Parathyroid adenoma (tissue), 2 donors: ENCODE measurements at regions not wholly inside any gene's neighbourhood (a gene's known extent, or its start where the extent isn't known, plus 50 kb on each side); places are given as distances from the start of the nearest gene placed in this dataset.
"Not testable (repeated sequence)": the region's sequence is repeated elsewhere in the genome, so short reads cannot be mapped to it uniquely, and the experiment has no call there.

ENCODE experiments used
- H2AFZ ChIP-seq: fragments of 300-600 bp; sonication (generic); one replicate; pipeline ENCODE4 v1.7.0; 2017; ENCODE audit warnings: antibody characterized with exemption, mild to moderate bottlenecking
- H3K27ac ChIP-seq: fragments of 300-600 bp; sonication (generic); one replicate; pipeline ENCODE4 v1.7.0; 2017
- H3K27me3 ChIP-seq: fragments of 300-600 bp; sonication (generic); one replicate; pipeline ENCODE4 v1.7.0; 2017; ENCODE audit warnings: low read length; ENCODE audit not compliant: control insufficient read depth, insufficient read depth
- H3K36me3 ChIP-seq: fragments of 300-600 bp; sonication (generic); one replicate; pipeline ENCODE4 v1.7.0; 2017; ENCODE audit warnings: low read length; ENCODE audit not compliant: control insufficient read depth, insufficient read depth
- H3K4me1 ChIP-seq: fragments of 300-600 bp; sonication (generic); one replicate; pipeline ENCODE4 v1.7.0; 2017; ENCODE audit warnings: control low read depth
- H3K4me2 ChIP-seq: fragments of 300-600 bp; sonication (generic); one replicate; pipeline ENCODE4 v1.7.0; 2017; ENCODE audit warnings: low read length
- H3K4me3 ChIP-seq: fragments of 300-600 bp; sonication (generic); one replicate; pipeline ENCODE4 v1.7.0; 2017; ENCODE audit warnings: low read depth, low read length
- H3K79me2 ChIP-seq: fragments of 300-600 bp; sonication (generic); one replicate; pipeline ENCODE4 v1.7.0; 2017; ENCODE audit warnings: control low read depth
- H3K9ac ChIP-seq: fragments of 300-600 bp; sonication (generic); one replicate; pipeline ENCODE4 v1.7.0; 2017; ENCODE audit warnings: mild to moderate bottlenecking
- H3K9me3 ChIP-seq: fragments of 300-600 bp; sonication (generic); one replicate; pipeline ENCODE4 v1.7.0; 2017; ENCODE audit warnings: low read length; ENCODE audit not compliant: control insufficient read depth
- CTCF ChIP-seq: fragments of 300-600 bp; sonication (generic); IDR thresholded peaks from one replicate; pipeline ENCODE4 v1.7.0; 2017; ENCODE audit warnings: antibody characterized with exemption, mild to moderate bottlenecking
- donor health status: primary hyperparathyroidism.

GRCh38 chr18:37838083-37838482, 272.5 kb upstream of the CELF4 start:
- Histone ChIP-seq H3K79me2 (no peaks in the 10 kb centered on the region), H3K27ac (no peak overlapping the region), H3K9ac (no peak overlapping the region), H3K4me2 (no peak overlapping the region), H2AFZ (no peak overlapping the region), H3K4me1 (no peaks in the 10 kb centered on the region), H3K4me3 (no peak overlapping the region), H3K27me3 (no peaks in the 10 kb centered on the region), H3K9me3 (no peaks in the 10 kb centered on the region), H3K36me3 (no peaks in the 10 kb centered on the region)
- TF ChIP-seq CTCF: no peak

- Histone ChIP-seq H3K27ac (no peak overlapping the region), H3K4me1 (no peaks in the 10 kb centered on the region), H2AFZ (no peak overlapping the region), H3K36me3 (no peaks in the 10 kb centered on the region), H3K4me2 (no peak overlapping the region), H3K9ac (no peak overlapping the region), H3K27me3 (no peaks in the 10 kb centered on the region), H3K79me2 (no peaks in the 10 kb centered on the region), H3K9me3 (no peaks in the 10 kb centered on the region), H3K4me3 (no peak overlapping the region)
- TF ChIP-seq CTCF: no peak
These were observed 270.7 kb upstream of the CELF4 start for GRCh38 chr18:37836071-37836970.

- H3K4me1 ChIP-seq, H3K27me3 ChIP-seq, H2AFZ ChIP-seq, H3K79me2 ChIP-seq, H3K9ac ChIP-seq, H3K4me3 ChIP-seq, H3K27ac ChIP-seq, H3K4me2 ChIP-seq, H3K36me3 ChIP-seq, H3K9me3 ChIP-seq: not testable (repeated sequence)
These were observed 266.6 kb upstream of the CELF4 start for GRCh38 chr18:37832010-37832695.

GRCh38 chr18:37812961-37813360, 247.4 kb upstream of the CELF4 start:
- H3K36me3 ChIP-seq: no peaks in the 10 kb centered on the region
- no peak overlapping the region for H3K9ac ChIP-seq
- TF ChIP-seq CTCF: no peak
- H3K79me2 ChIP-seq: no peaks in the 10 kb centered on the region
- H3K4me1 ChIP-seq: no peaks in the 10 kb centered on the region
- no peak overlapping the region for H3K27ac ChIP-seq
- no peak overlapping the region for H3K4me2 ChIP-seq
- H3K4me3 ChIP-seq: no peak overlapping the region
- peaks cover 4% of the 10 kb centered on the region for H3K27me3 ChIP-seq
- no peaks in the 10 kb centered on the region for H3K9me3 ChIP-seq
- no peak overlapping the region for H2AFZ ChIP-seq

- H2AFZ ChIP-seq: no peak overlapping the region
- no peaks in the 10 kb centered on the region for H3K4me1 ChIP-seq
- no peak overlapping the region for H3K27ac ChIP-seq
- no peak overlapping the region for H3K4me3 ChIP-seq
- H3K4me2 ChIP-seq: no peak overlapping the region
- H3K79me2 ChIP-seq: no peaks in the 10 kb centered on the region
- H3K9me3 ChIP-seq: no peaks in the 10 kb centered on the region
- H3K9ac ChIP-seq: no peak overlapping the region
- H3K36me3 ChIP-seq: no peaks in the 10 kb centered on the region
- no peak for TF ChIP-seq CTCF
- no peaks in the 10 kb centered on the region for H3K27me3 ChIP-seq
These were observed 240.3 kb upstream of the CELF4 start for GRCh38 chr18:37805773-37806404.
